Colonic mucosa (tissue), 4 donors: ENCODE measurements at regions not wholly inside any gene's neighbourhood (a gene's known extent, or its start where the extent isn't known, plus 50 kb on each side); places are given as distances from the start of the nearest gene placed in this dataset.

ENCODE experiments used
- DNase-seq: peaks from one replicate; pipeline ENCODE4 v3.0.0-alpha.2; 2020
- H3K27ac ChIP-seq: fragments of 200-600 bp; one replicate; pipeline ENCODE4 v1.8.0; 2021
- H3K27me3 ChIP-seq: fragments of 200-600 bp; one replicate; pipeline ENCODE4 v1.8.0; 2021
- H3K36me3 ChIP-seq: fragments of 200-600 bp; one replicate; pipeline ENCODE4 v1.8.0; 2021
- H3K4me1 ChIP-seq: fragments of 200-600 bp; one replicate; pipeline ENCODE4 v1.8.0; 2021; ENCODE audit warnings: mild to moderate bottlenecking
- H3K4me3 ChIP-seq: fragments of 200-600 bp; one replicate; pipeline ENCODE4 v1.8.0; 2021
- H3K9ac ChIP-seq, 2 donors: one replicate each; pipeline ENCODE4 v1.7.0; 2013; ENCODE audit warnings: control low read depth in 2 of 2, low read depth in 2 of 2, low read length in 2 of 2
- H3K9me3 ChIP-seq: fragments of 200-600 bp; one replicate; pipeline ENCODE4 v1.8.0; 2021
- CTCF ChIP-seq: fragments of 200-600 bp; IDR thresholded peaks from one replicate; pipeline ENCODE4 v1.8.0; 2022; ENCODE audit warnings: antibody characterized with exemption, mild to moderate bottlenecking
- intact Hi-C: fragments of 100-400 bp; cut with DNase I; formaldehyde crosslinking; loops from one replicate; pipeline ENCODE4 v1.14.1; 2022
- donor health status: healthy.
- donor health status: DM: no; HTN: no; CAD: no.
- donor health status: DM: no; HTN: no; CAD: no.

- Histone ChIP-seq H3K27ac (no peak overlapping the region), H3K4me1 (no peaks in the 10 kb centered on the region), H3K9ac (no peak overlapping the region), H3K36me3 (no peaks in the 10 kb centered on the region), H3K9me3 (no peaks in the 10 kb centered on the region), H3K4me3 (no peak overlapping the region), H3K27me3 (no peaks in the 10 kb centered on the region)
- TF ChIP-seq CTCF = no peak
- intact Hi-C loops = no loop called here
- no peak for DNase-seq
Observed at GRCh38 chr3:35422836-35423601, 216.3 kb upstream of the ARPP21 start.

GRCh38 chr3:35426366-35426958 lies 212.9 kb upstream of the ARPP21 start:
- no peaks in the 10 kb centered on the region for H3K4me1 ChIP-seq
- H3K4me3 ChIP-seq = no peak overlapping the region
- H3K36me3 ChIP-seq = no peaks in the 10 kb centered on the region
- no peak overlapping the region for H3K9ac ChIP-seq
- H3K27me3 ChIP-seq = no peaks in the 10 kb centered on the region
- no peak overlapping the region for H3K27ac ChIP-seq
- H3K9me3 ChIP-seq = no peaks in the 10 kb centered on the region
- intact Hi-C loops = no loop called here
- no peak for TF ChIP-seq CTCF
- no peak for DNase-seq

- H3K27me3 ChIP-seq = no peaks in the 10 kb centered on the region
- DNase-seq = no peak
- H3K4me1 ChIP-seq = no peaks in the 10 kb centered on the region
- H3K9me3 ChIP-seq = no peaks in the 10 kb centered on the region
- no peaks in the 10 kb centered on the region for H3K36me3 ChIP-seq
- no peak overlapping the region for H3K4me3 ChIP-seq
- H3K9ac ChIP-seq = no peak overlapping the region
- H3K27ac ChIP-seq = no peak overlapping the region
- no peak for TF ChIP-seq CTCF
- intact Hi-C loops = no loop called here
Observed at GRCh38 chr3:35437381-35437780, 201.9 kb upstream of the ARPP21 start.

- Histone ChIP-seq H3K27me3 (no peaks in the 10 kb centered on the region), H3K9me3 (no peaks in the 10 kb centered on the region), H3K4me1 (no peaks in the 10 kb centered on the region), H3K36me3 (no peaks in the 10 kb centered on the region), H3K4me3 (no peak overlapping the region), H3K9ac (no peak overlapping the region), H3K27ac (no peak overlapping the region)
- TF ChIP-seq CTCF = no peak
- no peak for DNase-seq
- intact Hi-C loops = no loop called here
Observed at GRCh38 chr3:35438101-35438500, 201.2 kb upstream of the ARPP21 start.

- Histone ChIP-seq H3K4me1 (no peaks in the 10 kb centered on the region), H3K27ac (no peak overlapping the region), H3K9me3 (no peaks in the 10 kb centered on the region), H3K9ac (no peak overlapping the region), H3K36me3 (no peaks in the 10 kb centered on the region), H3K4me3 (no peak overlapping the region), H3K27me3 (no peaks in the 10 kb centered on the region)
- DNase-seq = no peak
- no peak for TF ChIP-seq CTCF
- intact Hi-C loops = no loop called here
Observed at GRCh38 chr3:35439663-35440062, 199.7 kb upstream of the ARPP21 start.
